GM18520 (cell line): ENCODE measurements at regions not wholly inside any gene's neighbourhood (a gene's known extent, or its start where the extent isn't known, plus 50 kb on each side); places are given as distances from the start of the nearest gene placed in this dataset.
"Not testable (repeated sequence)": the region's sequence is repeated elsewhere in the genome, so short reads cannot be mapped to it uniquely, and the experiment has no call there.

Experiments
- ATAC-seq: cut with Tn5 transposase; IDR thresholded peaks from one replicate; pipeline ENCODE4 v1.9.1; 2021; ENCODE audit not compliant: unreplicated experiment

DNA sequence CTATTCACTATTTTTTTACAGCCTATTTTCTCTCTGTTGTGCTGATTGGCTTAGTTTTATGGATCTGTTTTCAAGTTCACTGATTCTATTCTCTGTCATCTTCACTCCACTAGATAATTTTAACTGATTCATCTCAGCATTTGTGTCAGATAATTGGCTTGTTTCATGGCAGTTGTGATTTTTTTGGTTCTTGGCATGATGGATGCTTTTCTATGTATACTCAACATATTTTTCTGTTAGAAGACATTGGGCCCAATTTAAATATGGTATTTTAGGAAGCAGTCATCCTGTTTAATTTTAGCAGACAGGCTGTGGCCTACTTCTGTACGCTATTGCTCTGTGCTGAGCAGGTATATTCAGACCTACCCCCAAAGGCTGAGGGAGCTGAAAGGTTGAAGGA, 1865.3 kb upstream of the ACO1 start:
- no peak for ATAC-seq

DNA sequence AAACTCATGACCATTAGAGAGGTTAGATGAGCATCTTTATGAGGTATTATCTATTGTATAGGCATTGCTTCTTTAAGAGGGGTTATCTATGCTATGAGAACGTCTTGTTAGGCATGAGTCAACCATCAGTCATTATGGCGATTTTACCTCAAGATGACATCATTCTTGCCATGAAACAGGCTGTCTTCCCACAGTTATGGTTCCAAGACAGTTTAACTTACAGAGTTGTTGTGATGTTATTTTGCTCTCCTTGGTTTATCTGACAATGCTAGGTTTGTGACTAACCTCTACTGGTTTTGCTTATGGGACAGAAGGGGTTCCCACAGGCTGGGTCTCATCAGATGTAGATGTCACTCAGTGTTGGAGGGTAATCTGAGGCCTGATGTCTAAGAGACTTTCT, 1864.7 kb upstream of the ACO1 start:
- no peak for ATAC-seq

DNA sequence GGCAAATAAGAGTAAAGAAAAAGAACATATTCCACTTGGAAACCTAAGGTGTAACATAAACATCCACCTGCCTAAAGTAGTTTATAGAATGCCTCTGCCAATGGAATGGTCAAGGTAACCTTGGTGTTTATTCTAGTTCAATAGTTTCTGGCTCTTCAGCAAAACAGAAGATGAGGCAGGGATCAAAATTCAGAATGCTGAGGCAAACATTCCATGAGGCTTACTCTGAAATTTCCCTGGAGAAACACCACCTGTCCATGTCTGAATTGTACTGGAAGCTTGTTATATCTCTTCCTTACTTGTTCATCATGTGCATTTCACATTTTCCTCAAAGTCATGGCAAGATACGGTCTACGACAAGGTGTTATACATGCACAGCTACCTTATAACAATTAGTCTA, 1862.4 kb upstream of the ACO1 start:
- ATAC-seq = no peak

DNA sequence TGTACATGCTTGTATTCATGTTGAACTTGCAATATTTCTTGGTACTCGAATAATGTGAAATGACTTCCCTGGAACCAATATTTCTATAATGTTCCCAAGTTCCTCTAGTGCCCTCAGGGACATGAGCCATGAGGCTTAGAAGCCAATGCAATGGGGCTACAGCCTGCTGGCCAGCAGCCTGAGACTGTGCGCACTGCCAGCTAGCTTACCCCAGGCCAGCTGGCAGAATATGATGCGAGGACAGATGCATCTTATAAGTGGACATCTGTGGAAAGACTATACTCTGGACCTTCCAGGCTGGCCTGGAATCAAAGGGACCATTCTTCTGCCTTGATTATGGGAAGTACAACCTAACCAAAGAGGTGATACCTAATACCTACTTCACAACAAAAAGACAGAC, 1862.0 kb upstream of the ACO1 start:
- ATAC-seq = no peak

DNA sequence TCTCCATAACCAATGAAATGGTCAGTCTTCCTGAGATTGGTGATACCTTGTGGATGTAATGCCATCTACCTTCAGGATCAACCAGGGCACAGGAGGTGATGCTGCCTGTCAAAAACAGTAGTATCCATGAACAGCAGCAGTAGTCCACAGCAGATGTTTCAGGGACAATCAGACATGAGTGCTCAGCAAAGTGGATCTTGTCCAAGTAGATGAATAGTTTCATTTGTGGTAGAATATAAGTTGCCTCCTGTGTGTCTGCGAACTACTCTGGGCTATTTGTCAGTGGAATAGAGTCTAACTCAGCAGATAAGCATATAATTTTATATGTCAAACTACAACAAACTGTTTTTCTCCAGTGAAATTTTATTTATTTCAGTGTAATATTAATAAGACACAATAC, 1860.1 kb upstream of the ACO1 start:
- no peak for ATAC-seq

DNA sequence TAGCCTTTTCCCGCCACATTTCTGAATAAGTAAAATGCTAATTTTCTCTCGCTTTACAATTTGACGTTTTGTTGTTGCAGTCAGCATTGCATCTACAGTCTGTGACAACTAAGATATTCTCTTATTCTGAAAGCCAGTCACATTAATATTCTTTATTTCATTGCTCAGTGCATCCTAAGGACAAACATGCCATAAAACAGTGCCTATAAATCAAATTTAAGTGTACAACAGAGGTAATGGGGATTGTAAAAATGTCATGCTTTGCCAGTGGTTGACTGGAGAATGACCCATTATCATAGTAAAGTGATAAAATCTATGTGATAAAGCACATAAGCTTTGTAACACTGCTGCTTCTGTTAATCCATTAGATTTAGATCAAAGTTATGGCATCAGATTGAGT, 1850.0 kb upstream of the ACO1 start:
- no peak for ATAC-seq

DNA sequence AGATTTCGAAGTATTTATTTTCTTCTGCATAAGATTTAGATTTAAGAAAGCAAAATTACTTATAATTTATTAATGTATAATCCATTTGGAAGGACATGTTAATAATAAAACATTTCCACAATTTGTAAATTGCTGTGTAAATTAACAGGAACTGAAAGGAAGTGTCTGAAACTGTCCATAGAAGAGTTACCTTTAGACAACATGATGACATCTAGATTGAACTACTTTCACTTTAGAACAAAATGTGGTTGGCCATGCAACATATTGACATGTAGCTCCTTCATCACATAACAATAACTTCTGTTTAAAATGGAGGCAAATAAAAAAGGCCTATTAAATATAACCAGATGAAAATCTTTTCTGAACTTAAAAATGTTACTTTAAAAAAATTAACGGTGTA, 1849.5 kb upstream of the ACO1 start:
- ATAC-seq = no peak

DNA sequence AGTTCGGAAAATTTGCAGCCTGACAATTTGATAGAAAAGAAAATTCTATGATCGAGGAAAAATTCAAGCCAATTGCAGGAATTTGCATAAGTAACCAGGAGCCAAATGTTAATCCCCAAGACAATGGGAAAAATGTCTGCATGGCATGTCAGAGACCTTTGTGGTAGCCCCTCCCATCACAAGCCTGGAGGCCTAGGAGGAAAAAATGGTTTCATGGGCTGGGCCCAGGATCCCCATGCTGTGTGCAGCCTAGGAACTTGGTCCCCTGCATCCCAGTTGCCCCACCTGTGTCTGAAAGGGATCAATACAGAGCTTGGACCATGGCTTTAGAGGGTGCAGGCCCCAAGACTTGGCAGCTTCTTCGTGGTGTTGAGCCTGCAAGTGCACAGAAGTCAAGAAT, 1847.9 kb upstream of the ACO1 start:
- ATAC-seq = no peak

DNA sequence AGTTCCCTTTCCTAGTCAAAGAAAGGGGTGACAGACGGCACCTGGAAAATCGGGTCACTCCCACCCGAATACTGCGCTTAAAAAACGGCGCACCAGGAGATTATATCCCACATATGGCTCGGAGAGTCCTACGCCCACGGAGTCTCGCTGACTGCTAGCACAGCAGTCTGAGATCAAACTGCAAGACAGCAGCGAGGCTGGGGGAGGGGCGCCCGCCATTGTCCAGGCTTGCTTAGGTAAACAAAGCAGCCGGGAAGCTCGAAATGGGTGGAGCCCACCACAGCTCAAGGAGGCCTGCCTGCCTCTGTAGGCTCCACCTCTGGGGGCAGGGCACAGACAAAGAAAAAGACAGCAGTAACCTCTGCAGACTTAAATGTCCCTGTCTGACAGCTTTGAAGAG, 1844.7 kb upstream of the ACO1 start:
- ATAC-seq = not testable (repeated sequence)

DNA sequence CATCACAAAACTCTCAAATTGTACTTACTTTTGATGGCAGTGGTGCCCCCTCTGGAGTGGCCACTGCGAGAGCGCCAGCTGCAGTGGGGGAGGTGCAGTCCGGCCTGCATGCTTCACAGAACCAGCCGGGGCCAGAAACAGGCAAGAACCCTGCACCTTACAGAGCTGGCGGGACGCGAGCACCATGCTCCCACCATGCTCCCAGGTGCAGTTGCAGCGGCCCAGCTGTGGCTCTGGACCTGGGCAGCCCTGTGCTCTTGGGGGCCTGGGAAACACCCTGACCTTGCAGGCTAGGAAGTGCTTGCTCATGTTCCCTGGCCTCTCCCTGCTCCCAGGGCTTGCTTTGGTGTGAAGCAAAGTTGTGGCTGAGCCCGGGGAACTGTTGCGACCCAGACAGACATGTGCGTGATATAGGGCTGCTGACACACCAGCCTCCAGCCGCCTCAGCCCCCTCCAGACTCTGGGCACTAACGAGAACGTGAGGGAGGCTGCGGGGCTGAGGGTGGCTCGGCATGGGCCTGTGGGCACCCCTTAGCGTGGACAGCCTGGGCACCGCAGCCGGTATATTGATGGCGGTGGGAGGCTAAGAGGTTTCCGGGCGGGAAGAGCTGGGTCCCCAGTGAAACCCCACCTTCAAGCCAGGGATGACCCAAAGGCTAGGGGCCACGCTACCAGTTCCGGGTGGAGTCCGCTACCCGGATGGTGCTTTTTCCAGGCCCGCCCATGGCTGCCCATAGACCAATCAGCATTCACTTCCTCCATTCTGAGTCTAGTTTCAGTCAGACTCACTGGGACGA, 1809.9 kb upstream of the ACO1 start:
- ATAC-seq = no peak

DNA sequence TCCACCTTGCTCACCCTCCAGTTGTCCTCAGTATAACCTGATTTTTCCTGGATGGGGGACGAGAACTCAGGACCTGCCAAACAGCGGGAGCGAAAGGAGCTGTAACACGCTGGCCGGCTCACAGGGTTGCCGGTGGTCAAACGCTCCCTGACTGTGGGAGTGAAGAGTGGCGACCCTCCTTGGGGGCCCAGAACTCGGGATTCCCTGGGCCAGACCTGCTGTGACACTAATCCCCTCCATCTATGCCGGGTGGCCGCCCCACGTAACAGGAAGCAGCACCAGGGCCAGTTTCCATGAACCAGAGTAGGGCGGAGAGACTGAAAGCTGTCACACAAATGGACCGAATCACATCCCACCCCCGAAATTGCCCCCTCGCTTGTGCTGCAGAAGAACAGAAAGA, 1809.2 kb upstream of the ACO1 start:
- ATAC-seq = no peak

DNA sequence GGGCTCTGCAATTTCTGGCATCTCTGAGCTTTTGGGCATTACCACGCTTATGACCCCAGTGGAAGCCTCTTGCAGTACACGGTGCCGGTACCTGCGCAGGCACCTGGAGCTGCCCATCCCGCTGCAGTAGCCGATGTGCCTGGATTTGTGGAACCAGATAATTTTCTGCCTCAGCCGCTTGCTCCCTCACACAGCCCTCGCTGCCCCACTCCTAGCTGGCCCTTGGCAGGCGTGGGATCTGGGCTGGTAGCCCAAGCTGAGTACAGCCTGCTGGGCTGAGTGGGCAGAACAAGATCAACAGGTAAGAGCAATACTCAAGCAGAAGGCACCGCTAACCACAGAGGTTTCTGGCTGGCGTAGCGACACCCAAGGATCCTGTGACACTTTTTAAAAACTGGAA, 1808.8 kb upstream of the ACO1 start:
- no peak for ATAC-seq

DNA sequence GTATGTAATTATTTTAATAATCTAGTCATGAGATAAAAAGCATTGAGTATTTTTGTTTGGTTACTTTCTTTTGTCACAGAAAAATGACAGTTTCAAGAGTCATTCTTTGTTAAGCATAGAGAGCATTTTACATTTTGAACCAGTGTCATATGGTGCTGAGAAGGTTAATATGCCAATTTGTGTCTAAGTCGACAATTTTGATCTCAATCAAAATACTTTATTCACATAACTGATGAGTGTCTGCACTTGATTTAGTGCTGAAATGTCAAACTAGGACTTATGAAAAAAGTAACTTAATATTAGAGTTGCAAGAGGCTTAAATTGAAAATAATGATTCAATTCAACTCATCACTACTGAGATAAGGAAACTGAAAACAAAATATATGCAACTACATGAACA, 1804.6 kb upstream of the ACO1 start:
- ATAC-seq = no peak

DNA sequence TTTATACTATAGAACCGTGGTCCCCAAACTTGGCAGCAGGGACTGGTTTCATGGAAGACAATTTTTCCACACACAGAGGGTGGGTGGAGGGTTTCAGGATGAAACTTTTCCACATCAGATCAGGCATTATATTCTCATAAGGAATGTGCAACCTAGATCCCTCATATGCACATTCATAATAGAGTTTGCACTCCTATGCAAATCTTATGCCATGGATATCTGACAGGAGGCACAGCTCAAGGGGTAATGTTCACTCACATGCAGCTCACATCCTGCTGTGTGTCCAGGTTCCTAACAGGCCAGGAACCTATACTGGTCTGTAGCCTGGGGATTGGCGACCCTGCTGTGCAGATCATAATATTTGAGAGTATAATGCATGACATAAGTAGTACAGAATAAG, 1802.2 kb upstream of the ACO1 start:
- ATAC-seq = no peak

DNA sequence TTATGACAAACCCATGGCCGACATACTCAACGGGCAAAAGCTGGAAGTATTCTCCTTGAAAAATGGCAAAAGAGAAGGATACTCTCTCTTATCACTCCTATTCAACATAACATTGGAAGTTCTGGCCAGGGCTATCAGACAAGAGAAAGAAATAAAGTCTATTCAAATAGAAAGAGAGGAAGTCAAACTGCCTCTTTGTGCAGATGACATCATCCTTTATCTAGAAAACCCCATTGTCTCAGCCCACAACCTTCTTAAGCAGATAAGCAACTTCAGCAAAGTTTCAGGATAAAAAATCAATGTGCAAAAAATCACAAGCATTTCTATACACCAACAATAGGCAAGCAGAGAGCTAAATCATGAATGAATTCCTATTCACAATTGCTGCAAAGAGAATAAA, 1799.9 kb upstream of the ACO1 start:
- no peak for ATAC-seq

DNA sequence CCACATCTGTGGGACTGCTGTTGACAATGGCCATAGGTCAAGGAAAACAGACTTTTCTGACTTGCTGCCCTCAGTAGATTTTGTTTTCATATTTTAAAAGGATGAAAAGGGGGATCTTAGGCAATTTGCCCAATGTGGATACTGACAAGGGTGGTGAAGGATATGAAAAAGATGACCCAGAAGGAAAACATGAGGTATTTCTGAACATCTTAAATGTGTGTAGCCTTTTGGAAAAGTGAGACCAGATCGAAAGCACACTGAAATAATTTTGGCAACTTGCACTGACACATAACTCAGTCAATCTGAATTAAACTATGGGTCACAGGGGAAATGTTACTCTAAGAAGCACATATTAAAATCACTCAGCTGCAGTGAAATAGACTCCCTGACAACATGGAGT, 1793.0 kb upstream of the ACO1 start:
- ATAC-seq = no peak

DNA sequence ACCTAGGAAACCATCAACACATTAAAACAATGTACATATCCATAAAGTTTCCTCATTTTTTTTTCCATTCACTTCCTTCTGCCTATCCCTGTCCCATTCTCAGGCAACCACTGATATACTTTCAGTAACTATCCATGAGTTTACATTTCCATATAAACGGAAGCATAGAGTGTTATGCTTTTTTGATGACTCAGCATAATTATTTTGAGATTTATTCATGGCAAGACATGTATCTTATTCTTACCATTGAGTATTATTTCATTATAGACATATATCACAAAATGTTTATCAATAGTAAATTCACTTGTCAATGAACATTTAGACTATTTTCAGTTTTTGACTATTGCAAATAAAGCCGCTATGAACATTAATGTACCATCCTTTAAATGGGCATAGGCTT, 1786.8 kb upstream of the ACO1 start:
- ATAC-seq = no peak

DNA sequence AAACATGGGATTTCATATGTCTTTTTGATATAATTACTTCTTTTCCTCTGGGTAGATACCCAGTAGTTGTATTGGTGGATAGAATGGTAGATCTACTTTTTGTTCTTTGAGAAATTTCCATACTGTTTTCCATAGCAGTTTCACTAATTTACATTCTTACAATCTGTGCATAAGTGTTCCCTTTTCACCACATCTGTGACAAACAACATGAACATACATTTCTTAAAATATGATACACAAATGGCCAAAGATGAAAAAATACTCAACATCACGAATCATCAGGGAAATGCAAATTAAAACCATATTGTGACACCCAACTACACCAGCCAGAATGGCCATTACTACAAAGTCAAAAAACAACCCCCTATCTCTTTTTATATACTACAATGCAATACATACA, 1778.5 kb upstream of the ACO1 start:
- no peak for ATAC-seq

DNA sequence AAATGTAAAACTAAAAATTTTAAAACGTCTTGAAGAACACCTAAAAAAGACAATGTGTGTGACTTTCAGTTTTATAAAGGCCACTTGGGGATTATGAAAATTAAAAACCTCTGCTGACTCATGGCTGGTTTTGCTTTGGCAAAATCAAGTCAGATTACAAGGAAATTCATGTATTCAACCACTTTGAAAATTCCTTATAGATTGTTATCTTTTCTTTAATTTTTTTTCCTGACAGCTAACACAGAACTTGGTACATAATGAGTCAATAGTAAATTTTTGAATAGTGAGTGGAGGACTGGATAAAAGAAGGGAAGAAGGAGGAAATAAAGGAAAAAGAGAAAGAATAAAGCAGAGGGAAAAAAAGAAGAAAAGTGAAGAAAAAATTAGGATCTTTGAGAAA, 1774.7 kb upstream of the ACO1 start:
- no peak for ATAC-seq

DNA sequence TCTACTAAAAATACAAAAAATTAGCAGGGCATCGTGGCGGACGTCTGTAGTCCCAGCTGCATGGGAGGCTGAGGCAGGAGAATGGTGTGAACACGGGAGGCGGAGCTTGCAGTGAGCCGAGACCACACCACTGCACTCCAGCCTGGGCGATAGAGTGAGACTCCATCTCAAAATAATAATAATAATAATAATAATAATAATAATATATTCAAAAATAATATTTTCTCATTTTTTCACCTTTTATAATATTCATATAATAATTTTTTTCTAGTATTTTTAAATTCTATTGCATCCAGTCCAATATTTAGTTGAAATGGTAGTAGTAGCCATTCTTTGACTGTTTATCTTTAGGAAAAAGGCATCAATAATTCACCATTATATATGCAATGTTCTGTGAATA, 1767.7 kb upstream of the ACO1 start:
- ATAC-seq = not testable (repeated sequence)

DNA sequence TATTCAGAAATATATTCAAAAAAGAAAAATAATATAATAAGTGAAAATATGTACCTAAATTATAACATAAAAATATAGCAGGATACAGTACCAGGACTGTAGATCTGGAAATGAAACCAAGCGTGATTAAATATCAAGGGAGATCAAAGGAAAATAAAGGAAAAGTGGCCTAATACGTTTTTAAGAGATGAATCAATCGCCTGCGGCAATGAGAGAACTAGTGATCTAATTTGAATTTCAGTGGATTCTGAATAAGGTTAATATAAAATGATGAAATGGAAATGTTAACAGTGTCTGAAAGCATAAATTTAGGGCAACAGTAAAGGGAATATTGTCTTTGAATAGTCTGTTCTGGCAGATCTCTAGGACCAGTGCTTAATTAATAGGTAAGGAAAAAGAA, 1761.9 kb upstream of the ACO1 start:
- no peak for ATAC-seq

DNA sequence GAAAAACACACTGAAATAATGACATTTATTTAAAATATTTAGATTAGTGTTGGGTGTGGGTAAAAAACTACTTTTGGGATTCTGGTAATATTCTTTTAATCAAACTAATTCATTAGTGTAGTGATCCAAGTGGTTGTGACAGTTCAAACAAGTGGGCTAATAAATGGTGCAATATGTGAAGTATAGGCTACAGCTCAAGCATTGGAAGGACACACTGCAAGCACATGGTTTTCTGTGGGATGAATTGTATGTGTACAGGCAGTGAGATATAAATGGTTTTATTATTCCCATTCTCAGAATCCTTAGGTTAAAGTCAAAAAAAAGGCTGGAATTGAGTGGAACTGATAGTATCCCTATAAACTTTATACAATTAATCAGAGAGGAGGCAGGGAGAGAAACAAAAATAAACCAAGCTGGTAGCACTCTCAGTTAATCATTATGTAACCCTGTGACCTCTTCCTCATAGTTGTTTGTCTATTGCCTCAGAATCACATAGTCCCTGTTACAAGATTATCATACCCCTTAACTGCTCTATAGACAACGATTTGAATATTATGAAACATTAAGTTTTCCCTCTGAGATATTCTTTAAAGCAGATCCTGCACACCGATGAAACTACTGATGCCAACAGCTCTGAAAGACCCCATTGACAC, 1755.4 kb upstream of the ACO1 start:
- no peak for ATAC-seq

DNA sequence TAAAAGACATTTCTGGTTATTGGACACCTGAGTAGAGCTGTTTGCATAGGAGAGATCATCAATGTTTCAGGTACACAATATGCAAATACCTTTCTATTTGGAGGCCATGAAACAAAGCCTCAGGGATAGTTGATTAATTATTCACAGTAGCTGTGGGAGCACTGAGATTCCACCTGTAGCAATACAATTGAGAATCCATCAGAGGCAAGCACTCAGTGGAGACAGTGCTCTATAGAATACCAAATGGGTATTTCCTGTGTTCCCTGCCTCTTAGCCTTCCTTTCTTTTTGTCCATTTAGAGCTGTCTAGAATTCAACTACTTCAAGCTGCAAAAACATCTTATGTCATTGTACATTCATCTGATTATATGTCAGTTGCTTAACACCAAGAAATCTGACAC, 1754.0 kb upstream of the ACO1 start:
- no peak for ATAC-seq
